Mesothelial cell of epicardium (in vitro differentiated cells): ENCODE measurements at regions not wholly inside any gene's neighbourhood (a gene's known extent, or its start where the extent isn't known, plus 50 kb on each side); places are given as distances from the start of the nearest gene placed in this dataset.

ENCODE experiments used
- DNase-seq, 2 experiments: peaks; one replicate each; pipeline ENCODE4 v3.0.0; 2021; ENCODE audit warnings: low spot score in 2 of 2; ENCODE audit not compliant: unreplicated experiment in 2 of 2
- H3K27ac Mint-ChIP-seq: 2 replicates; pipeline ENCODE4 v1.8.0; 2021; ENCODE audit warnings: mixed read lengths
- H3K27me3 Mint-ChIP-seq: 2 replicates; pipeline ENCODE4 v1.8.0; 2021; ENCODE audit warnings: low read depth, mixed read lengths
- H3K36me3 Mint-ChIP-seq: 2 replicates; pipeline ENCODE4 v1.8.0; 2021; ENCODE audit warnings: mixed read lengths
- H3K4me1 Mint-ChIP-seq: 2 replicates; pipeline ENCODE4 v1.8.0; 2021; ENCODE audit warnings: mixed read lengths
- H3K4me3 Mint-ChIP-seq: 2 replicates; pipeline ENCODE4 v1.8.0; 2021; ENCODE audit warnings: mild to moderate bottlenecking, moderate library complexity, mixed read lengths
- H3K9me3 Mint-ChIP-seq: 2 replicates; pipeline ENCODE4 v1.8.0; 2021; ENCODE audit warnings: mixed read lengths
- CTCF ChIP-seq: fragments of 200-600 bp; sonication (generic); IDR thresholded peaks from one replicate; pipeline ENCODE4 v1.5.0; 2021; ENCODE audit warnings: antibody characterized with exemption; ENCODE audit not compliant: unreplicated experiment

GRCh38 chr14:98886982-98887381, 385.0 kb downstream of the BCL11B start:
- TF ChIP-seq CTCF: no peak
- no peaks in the 10 kb centered on the region for H3K36me3 Mint-ChIP-seq
- peaks cover 10% of the 10 kb centered on the region for H3K4me1 Mint-ChIP-seq
- no peak overlapping the region for H3K4me3 Mint-ChIP-seq
- no peak for DNase-seq
- no peaks in the 10 kb centered on the region for H3K9me3 Mint-ChIP-seq
- no peak overlapping the region for H3K27ac Mint-ChIP-seq
- H3K27me3 Mint-ChIP-seq: no peaks in the 10 kb centered on the region

GRCh38 chr14:98888281-98888680, 383.7 kb downstream of the BCL11B start:
- Mint-ChIP-seq H3K9me3 (no peaks in the 10 kb centered on the region), H3K27me3 (no peaks in the 10 kb centered on the region), H3K4me3 (no peak overlapping the region), H3K27ac (no peak overlapping the region), H3K36me3 (no peaks in the 10 kb centered on the region), H3K4me1 (peaks cover 10% of the 10 kb centered on the region)
- DNase-seq: no peak
- TF ChIP-seq CTCF: no peak

- Mint-ChIP-seq H3K4me1 (peaks cover 11% of the 10 kb centered on the region), H3K27ac (no peak overlapping the region), H3K9me3 (no peaks in the 10 kb centered on the region), H3K27me3 (no peaks in the 10 kb centered on the region), H3K36me3 (no peaks in the 10 kb centered on the region), H3K4me3 (no peak overlapping the region)
- DNase-seq: no peak
- no peak for TF ChIP-seq CTCF
These were observed 382.8 kb downstream of the BCL11B start for GRCh38 chr14:98888927-98889835.

- no peak overlapping the region for H3K4me3 Mint-ChIP-seq
- H3K36me3 Mint-ChIP-seq: no peaks in the 10 kb centered on the region
- no peaks in the 10 kb centered on the region for H3K27me3 Mint-ChIP-seq
- H3K27ac Mint-ChIP-seq: no peak overlapping the region
- DNase-seq: no peak
- TF ChIP-seq CTCF: no peak
- H3K4me1 Mint-ChIP-seq: peaks cover 11% of the 10 kb centered on the region
- no peaks in the 10 kb centered on the region for H3K9me3 Mint-ChIP-seq
These were observed 382.2 kb downstream of the BCL11B start for GRCh38 chr14:98889836-98890185.

- no peak for TF ChIP-seq CTCF
- no peak for DNase-seq
- Mint-ChIP-seq H3K4me3 (no peak overlapping the region), H3K4me1 (peaks cover 11% of the 10 kb centered on the region), H3K9me3 (no peaks in the 10 kb centered on the region), H3K27me3 (no peaks in the 10 kb centered on the region), H3K27ac (no peak overlapping the region), H3K36me3 (no peaks in the 10 kb centered on the region)
These were observed 381.2 kb downstream of the BCL11B start for GRCh38 chr14:98890556-98891340.
